ENCODE measurements at regions not wholly inside any gene's neighbourhood (a gene's known extent, or its start where the extent isn't known, plus 50 kb on each side); places are given as distances from the start of the nearest gene placed in this dataset.

- no peaks in the 10 kb centered on the region for H4K20me1 ChIP-seq (replicated peaks in 1 of 2; ENCODE audit: control insufficient read depth in 1 of 2, insufficient read depth in 2 of 2, low read length in 2 of 2)
- H3K4me1 ChIP-seq (replicated peaks in 1 of 4; ENCODE audit: control insufficient read depth in 3 of 4, insufficient read depth in 4 of 4, low read length in 3 of 4), result no peaks in the 10 kb centered on the region
- POLR2A ChIA-PET (ENCODE audit: partially characterized antibody), result no interaction called here
- no peaks in the 10 kb centered on the region for H3K23me2 ChIP-seq (ENCODE audit: low read depth, low read length)
- no peak overlapping the region for H3K4me2 ChIP-seq (ENCODE audit: insufficient read depth in 1 of 2, low read depth in 2 of 2, low read length in 2 of 2)
- H3K27ac ChIP-seq (ENCODE audit: low read depth, low read length), result no peak overlapping the region
- H3K9ac ChIP-seq (replicated peaks in 1 of 4; ENCODE audit: extremely low read depth in 1 of 4, low read depth in 3 of 4, low read length in 3 of 4), result no peak overlapping the region
- no peak overlapping the region for H3K23ac ChIP-seq (ENCODE audit: insufficient read length)
- H2AK5ac ChIP-seq (ENCODE audit: low read depth, low read length), result no peak overlapping the region
- H2AFZ ChIP-seq (ENCODE audit: low read length), result no peak overlapping the region
- no peak overlapping the region for H2BK20ac ChIP-seq (ENCODE audit: low read length)
- CTCF ChIA-PET (ENCODE audit: partially characterized antibody), result no interaction called here
- no peak overlapping the region for H4K8ac ChIP-seq (ENCODE audit: extremely low read depth, insufficient read depth, low read length)
- DNase-seq (ENCODE audit: low read depth in 1 of 2, low spot score in 2 of 2), result no peak
- no peak overlapping the region for H2BK12ac ChIP-seq (ENCODE audit: low read depth, low read length)
- H3K56ac ChIP-seq (replicated peaks; ENCODE audit: insufficient read length, low read depth, low read length), result no peak overlapping the region
- no peak for FAIRE-seq
- no peak overlapping the region for H2BK120ac ChIP-seq (replicated peaks; ENCODE audit: low read depth, low read length)
- no peak overlapping the region for H2BK5ac ChIP-seq (ENCODE audit: low read depth, low read length)
- no peak overlapping the region for H3K4ac ChIP-seq (replicated peaks; ENCODE audit: insufficient read length, low read depth, low read length)
- H3K27me3 ChIP-seq (replicated peaks in 1 of 4; ENCODE audit: control insufficient read depth in 3 of 4, extremely low read depth in 1 of 4, insufficient read depth in 3 of 4, low read length in 3 of 4), result no peaks in the 10 kb centered on the region
- H3K4me3 ChIP-seq (ENCODE audit: extremely low read depth in 1 of 4, insufficient read depth in 2 of 4, low read depth in 3 of 4, low read length in 4 of 4), result no peak overlapping the region
- H4K91ac ChIP-seq (replicated peaks; ENCODE audit: insufficient read length, low read length), result no peak overlapping the region
- no peaks in the 10 kb centered on the region for H3K79me2 ChIP-seq (ENCODE audit: control insufficient read depth in 1 of 2, insufficient read depth in 2 of 2, low read length in 2 of 2)
- H3K14ac ChIP-seq (ENCODE audit: insufficient read length), result no peak overlapping the region
- H3K18ac ChIP-seq (ENCODE audit: extremely low read depth, low read length), result no peak overlapping the region
- no peaks in the 10 kb centered on the region for H3K9me3 ChIP-seq (ENCODE audit: insufficient read depth in 2 of 2, low read depth in 1 of 2, low read length in 1 of 2)
- no peaks in the 10 kb centered on the region for H3K36me3 ChIP-seq (ENCODE audit: control insufficient read depth in 2 of 4, insufficient read depth in 4 of 4, low read length in 3 of 4)
- 100% methylated on average over 1 of the region's 1 CpG; no CpG with 5 or more reads in 1 of the 2 experiments for WGBS, 2 experiments (ENCODE audit: extremely low coverage in 1 of 2, insufficient coverage in 1 of 2, insufficient read length in 1 of 2, insufficient replicate concordance in 2 of 2, low coverage in 1 of 2, low lambda C conversion rate in 2 of 2, missing lambda C conversion rate in 1 of 2)
- H2BK15ac ChIP-seq (ENCODE audit: low read length), result no peak overlapping the region
- no peaks in the 10 kb centered on the region for H3K79me1 ChIP-seq (ENCODE audit: low read depth, low read length)
- H4K5ac ChIP-seq (ENCODE audit: insufficient read length, low read depth, low read length), result no peak overlapping the region
- no peak for TF ChIP-seq YY1 (IDR thresholded peaks at IDR 0.05; ENCODE audit: low read depth, low read length)
- no peak for TF ChIP-seq RAD21 (IDR thresholded peaks at IDR 0.05 in 1 of 2, conservative IDR thresholded peaks at IDR 0.05 in 1 of 2; ENCODE audit: low read depth in 2 of 2, low read length in 2 of 2)
- no peak for TF ChIP-seq SP2 (IDR thresholded peaks at IDR 0.05; ENCODE audit: low read length)
Observed at GRCh38 chrY:7437086-7437485, 525.5 kb upstream of the AMELY start.

All from H1 (cell line).